GM12865 (cell line): ENCODE measurements at regions not wholly inside any gene's neighbourhood (a gene's known extent, or its start where the extent isn't known, plus 50 kb on each side); places are given as distances from the start of the nearest gene placed in this dataset.

Experiments used
- DNase-seq: peaks from one replicate; pipeline ENCODE4 v3.0.0; 2010; ENCODE audit warnings: low read depth
- H3K4me3 ChIP-seq: 2 replicates; pipeline ENCODE4 v1.5.1; 2011; ENCODE audit warnings: mild to moderate bottlenecking, low read depth, low read length, control low read depth
- TF ChIP-seq, protein P1 (sequence below): IDR thresholded peaks from 2 replicates; pipeline ENCODE4 v1.5.1; 2011; ENCODE audit warnings: low read length, control low read depth, low read depth, inconsistent platforms; ENCODE audit not compliant: insufficient read depth; ENCODE audit errors: missing control alignments

DNA sequence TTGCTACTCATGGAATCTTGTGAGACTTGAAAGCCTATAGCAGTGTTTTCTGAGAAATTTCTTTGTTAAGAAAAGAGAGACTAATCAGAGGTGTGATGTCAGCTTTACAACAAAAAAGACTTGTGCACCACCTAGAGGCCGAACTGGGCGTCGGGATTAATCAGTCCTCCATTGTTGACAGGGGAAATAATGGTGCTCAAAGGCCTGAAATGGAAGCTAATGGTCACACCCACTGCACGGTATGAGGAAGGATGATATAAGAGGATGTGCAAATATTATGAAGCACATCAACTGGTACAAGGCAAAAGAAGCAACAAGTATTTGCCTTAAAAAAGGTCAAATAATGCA lies 480.2 kb upstream of the MIR17HG start:
- DNase-seq, result peak; percentile 72
- H3K4me3 ChIP-seq, result no peak overlapping the region
- TF ChIP-seq, protein P1, sequence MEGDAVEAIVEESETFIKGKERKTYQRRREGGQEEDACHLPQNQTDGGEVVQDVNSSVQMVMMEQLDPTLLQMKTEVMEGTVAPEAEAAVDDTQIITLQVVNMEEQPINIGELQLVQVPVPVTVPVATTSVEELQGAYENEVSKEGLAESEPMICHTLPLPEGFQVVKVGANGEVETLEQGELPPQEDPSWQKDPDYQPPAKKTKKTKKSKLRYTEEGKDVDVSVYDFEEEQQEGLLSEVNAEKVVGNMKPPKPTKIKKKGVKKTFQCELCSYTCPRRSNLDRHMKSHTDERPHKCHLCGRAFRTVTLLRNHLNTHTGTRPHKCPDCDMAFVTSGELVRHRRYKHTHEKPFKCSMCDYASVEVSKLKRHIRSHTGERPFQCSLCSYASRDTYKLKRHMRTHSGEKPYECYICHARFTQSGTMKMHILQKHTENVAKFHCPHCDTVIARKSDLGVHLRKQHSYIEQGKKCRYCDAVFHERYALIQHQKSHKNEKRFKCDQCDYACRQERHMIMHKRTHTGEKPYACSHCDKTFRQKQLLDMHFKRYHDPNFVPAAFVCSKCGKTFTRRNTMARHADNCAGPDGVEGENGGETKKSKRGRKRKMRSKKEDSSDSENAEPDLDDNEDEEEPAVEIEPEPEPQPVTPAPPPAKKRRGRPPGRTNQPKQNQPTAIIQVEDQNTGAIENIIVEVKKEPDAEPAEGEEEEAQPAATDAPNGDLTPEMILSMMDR, result peak; percentile 62

DNA sequence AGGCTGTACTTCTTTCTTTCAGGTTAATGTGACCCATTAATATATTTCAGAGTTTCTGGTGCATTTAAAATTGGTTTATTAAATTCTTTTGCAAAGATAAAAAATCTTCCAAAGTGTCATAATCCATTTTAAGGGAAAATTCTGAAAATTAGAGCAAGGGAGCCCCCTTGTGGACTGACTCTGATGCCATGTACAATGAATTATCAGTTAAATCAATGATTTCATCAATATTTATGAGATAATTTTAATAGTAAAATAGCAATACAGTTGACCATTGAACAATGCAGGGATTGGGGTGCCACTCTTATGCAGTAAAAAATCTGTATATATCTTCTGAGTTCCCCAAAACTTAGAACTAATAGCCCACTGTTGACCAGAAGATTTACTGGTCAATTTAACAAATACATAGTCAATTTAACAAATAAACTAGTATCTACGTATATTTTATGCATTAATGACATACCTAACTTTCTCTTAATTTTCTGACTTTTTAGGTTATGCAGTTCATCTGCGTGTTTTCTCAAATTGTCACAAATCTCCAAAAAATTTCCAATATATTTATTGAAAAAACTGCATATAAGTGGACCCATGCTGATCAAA lies 479.1 kb upstream of the MIR17HG start:
- no peak overlapping the region for H3K4me3 ChIP-seq
- TF ChIP-seq, protein P1, result peak; percentile 46
- DNase-seq, result peak; percentile 18

GRCh38 chr13:90869580-90869979 lies 477.9 kb upstream of the MIR17HG start:
- H3K4me3 ChIP-seq, result no peak overlapping the region
- no peak for DNase-seq
- TF ChIP-seq, protein P1, result no peak

GRCh38 chr13:90872491-90873025 lies 474.9 kb upstream of the MIR17HG start:
- H3K4me3 ChIP-seq, result no peak overlapping the region
- TF ChIP-seq, protein P1, result no peak
- no peak for DNase-seq

DNA sequence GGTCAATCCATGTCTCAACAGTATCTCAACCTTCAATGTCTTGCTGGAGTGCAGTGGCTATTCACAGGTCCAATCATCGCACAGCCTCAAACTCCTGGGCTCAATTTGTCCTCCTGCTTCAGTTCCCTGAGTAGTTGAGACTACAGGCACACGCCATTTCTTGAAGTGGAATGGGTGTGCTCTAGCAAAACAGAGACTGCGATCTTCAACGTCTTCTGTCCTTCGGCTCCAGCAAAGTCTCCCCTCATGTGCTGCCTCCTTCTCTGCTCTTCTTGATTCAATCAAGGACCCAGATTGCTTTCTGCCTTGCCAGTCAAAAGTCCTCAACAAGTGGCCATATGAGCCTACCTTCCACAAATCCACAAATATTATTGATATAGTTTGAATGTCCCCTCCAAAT lies 466.7 kb upstream of the MIR17HG start:
- no peak overlapping the region for H3K4me3 ChIP-seq
- no peak for DNase-seq
- TF ChIP-seq, protein P1, result no peak

DNA sequence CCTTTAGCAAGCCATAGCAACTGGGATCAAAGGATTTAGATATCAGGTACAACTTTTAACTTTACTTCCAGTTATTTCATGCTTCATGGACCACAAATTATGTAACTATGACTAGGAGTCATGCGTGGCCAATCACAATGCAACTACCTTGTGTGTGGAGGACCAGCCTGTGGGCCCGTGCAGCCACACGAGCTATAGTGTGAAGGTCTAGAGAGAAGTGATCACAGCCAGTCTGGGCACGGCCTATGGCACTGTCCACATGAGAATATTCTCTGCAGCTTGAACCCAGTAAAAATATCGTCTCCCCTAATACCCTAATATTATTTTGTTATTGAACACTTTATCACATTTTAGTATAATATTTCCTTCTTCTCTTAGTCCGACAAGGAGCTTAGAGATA lies 464.9 kb upstream of the MIR17HG start:
- TF ChIP-seq, protein P1, result no peak
- no peak for DNase-seq
- H3K4me3 ChIP-seq, result no peak overlapping the region

- no peak overlapping the region for H3K4me3 ChIP-seq
- no peak for DNase-seq
- TF ChIP-seq, protein P1, result no peak
Observed at GRCh38 chr13:90883592-90883991, 463.9 kb upstream of the MIR17HG start.
